Neuronal stem cell (in vitro differentiated cells): ENCODE measurements at regions not wholly inside any gene's neighbourhood (a gene's known extent, or its start where the extent isn't known, plus 50 kb on each side); places are given as distances from the start of the nearest gene placed in this dataset.

Source experiments
- DNase-seq: peaks from one replicate; pipeline ENCODE4 v3.0.0-alpha.2; 2013; ENCODE audit warnings: low spot score
- H2AFZ ChIP-seq: one replicate; pipeline ENCODE4 v1.6.1; 2013; ENCODE audit warnings: mild to moderate bottlenecking, low read length, inconsistent platforms
- H2AK5ac ChIP-seq: 2 replicates; pipeline ENCODE4 v1.6.1; 2013; ENCODE audit warnings: low read depth, mild to moderate bottlenecking, inconsistent platforms, low read length, moderate library complexity, mixed read lengths
- H2BK120ac ChIP-seq: 2 replicates; pipeline ENCODE4 v1.6.1; 2013; ENCODE audit warnings: low read depth, mild to moderate bottlenecking, inconsistent platforms, low read length, moderate library complexity, mixed read lengths
- H2BK12ac ChIP-seq: one replicate; pipeline ENCODE4 v1.6.1; 2013; ENCODE audit warnings: low read length, inconsistent platforms
- H2BK15ac ChIP-seq: 2 replicates; pipeline ENCODE4 v1.6.1; 2013; ENCODE audit warnings: mild to moderate bottlenecking, low read length, inconsistent platforms, mixed read lengths
- H2BK5ac ChIP-seq: one replicate; pipeline ENCODE4 v1.6.1; 2013; ENCODE audit warnings: inconsistent platforms, mild to moderate bottlenecking, low read length, moderate library complexity
- H3K14ac ChIP-seq: one replicate; pipeline ENCODE4 v1.6.1; 2013; ENCODE audit warnings: low read length, inconsistent platforms
- H3K18ac ChIP-seq: 2 replicates; pipeline ENCODE4 v1.6.1; 2013; ENCODE audit warnings: low read length, inconsistent platforms
- H3K23ac ChIP-seq: 2 replicates; pipeline ENCODE4 v1.6.1; 2013; ENCODE audit warnings: low read depth, mild to moderate bottlenecking, mixed read lengths, low read length, inconsistent platforms; ENCODE audit not compliant: poor library complexity
- H3K27ac ChIP-seq: replicated peaks from 3 replicates; pipeline ENCODE4 v1.5.1; 2013; ENCODE audit warnings: low read length, inconsistent platforms
- H3K27me3 ChIP-seq, 3 experiments: 2 replicates each; pipeline ENCODE4 v1.6.1; 2013; ENCODE audit warnings: low read length in 3 of 3, mild to moderate bottlenecking in 2 of 3, inconsistent platforms in 1 of 3, low read depth in 1 of 3, mixed read lengths in 1 of 3, moderate library complexity in 1 of 3; ENCODE audit not compliant: control insufficient read depth in 3 of 3, insufficient read depth in 3 of 3
- H3K36me3 ChIP-seq, 2 donors: replicated peaks in 1 of 2; 2 replicates each; pipeline ENCODE4 v1.6.1; 2013; ENCODE audit warnings: low read length in 2 of 2; ENCODE audit not compliant: control insufficient read depth in 2 of 2, insufficient read depth in 2 of 2
- H3K4ac ChIP-seq: 2 replicates; pipeline ENCODE4 v1.6.1; 2013; ENCODE audit warnings: inconsistent platforms, mild to moderate bottlenecking, low read length, moderate library complexity
- H3K4me1 ChIP-seq, 2 donors: 1 replicate in 1 of 2; 2 replicates in 1 of 2; pipeline ENCODE4 v1.6.1; 2013; ENCODE audit warnings: low read length in 2 of 2, low read depth in 1 of 2; ENCODE audit not compliant: control insufficient read depth in 2 of 2, insufficient read depth in 1 of 2
- H3K4me2 ChIP-seq: one replicate; pipeline ENCODE4 v1.6.1; 2013; ENCODE audit warnings: mild to moderate bottlenecking, low read length, inconsistent platforms; ENCODE audit not compliant: insufficient read depth, poor library complexity, severe bottlenecking
- H3K4me3 ChIP-seq, 2 donors: 2 replicates each; pipeline ENCODE4 v1.5.1; 2013; ENCODE audit warnings: low read length in 2 of 2, mild to moderate bottlenecking in 2 of 2, inconsistent platforms in 1 of 2, moderate library complexity in 1 of 2
- H3K79me1 ChIP-seq: one replicate; pipeline ENCODE4 v1.6.1; 2013; ENCODE audit warnings: low read depth, mild to moderate bottlenecking, inconsistent platforms, low read length, moderate library complexity
- H3K9ac ChIP-seq: one replicate; pipeline ENCODE4 v1.6.1; 2013; ENCODE audit warnings: mild to moderate bottlenecking, low read depth, low read length, inconsistent platforms; ENCODE audit not compliant: poor library complexity
- H3K9me3 ChIP-seq, 2 donors: replicated peaks in 1 of 2; 2 replicates each; pipeline versions ENCODE3 to v1.6.1; 2013; ENCODE audit warnings: low read length in 2 of 2, mild to moderate bottlenecking in 2 of 2, inconsistent platforms in 1 of 2, low read depth in 1 of 2, mixed read lengths in 1 of 2, moderate library complexity in 1 of 2; ENCODE audit not compliant: control insufficient read depth in 2 of 2, insufficient read depth in 1 of 2
- H4K8ac ChIP-seq: one replicate; pipeline ENCODE4 v1.6.1; 2013; ENCODE audit warnings: low read depth, mild to moderate bottlenecking, inconsistent platforms, low read length, moderate library complexity
- H4K91ac ChIP-seq: one replicate; pipeline ENCODE4 v1.6.1; 2013; ENCODE audit warnings: low read length, low read depth, mild to moderate bottlenecking, inconsistent platforms; ENCODE audit not compliant: poor library complexity
- WGBS, 2 donors: extraction: QIAGEN DNeasy Blood & Tissue Kit; methylation state at CpG; one replicate each; pipeline ENCODE4 v1.1.7; 2013; ENCODE audit warnings: missing lambda C conversion rate in 2 of 2, mixed read lengths in 1 of 2; ENCODE audit not compliant: insufficient read length in 2 of 2, insufficient replicate concordance in 1 of 2; ENCODE audit errors: extremely low coverage in 2 of 2; 5-methylcytosine and 5-hydroxymethylcytosine counted together

- no peak overlapping the region for H3K18ac ChIP-seq
- H3K9me3 ChIP-seq: no peaks in the 10 kb centered on the region
- H3K4me2 ChIP-seq: no peak overlapping the region
- H2AFZ ChIP-seq: peak overlapping the region; percentile 33
- H3K36me3 ChIP-seq: no peaks in the 10 kb centered on the region
- no peak overlapping the region for H2BK12ac ChIP-seq
- no peak overlapping the region for H2BK5ac ChIP-seq
- H2BK120ac ChIP-seq: no peak overlapping the region
- no peak overlapping the region for H3K4ac ChIP-seq
- no peaks in the 10 kb centered on the region for H3K4me1 ChIP-seq
- DNase-seq: no peak
- H3K23ac ChIP-seq: no peak overlapping the region
- H3K79me1 ChIP-seq: no peaks in the 10 kb centered on the region
- no CpG with 5 or more reads among the region's 2 CpGs for WGBS, 2 donors
- H3K14ac ChIP-seq: no peak overlapping the region
- no peak overlapping the region for H4K91ac ChIP-seq
- H4K8ac ChIP-seq: no peak overlapping the region
- H3K27ac ChIP-seq: no peak overlapping the region
- no peak overlapping the region for H2AK5ac ChIP-seq
- no peaks in the 10 kb centered on the region for H3K27me3 ChIP-seq
- H2BK15ac ChIP-seq: no peak overlapping the region
- H3K9ac ChIP-seq: no peak overlapping the region
- no peak overlapping the region for H3K4me3 ChIP-seq
Measured at GRCh38 chr7:83739527-83739926, 90.6 kb upstream of the SEMA3E start.

- Histone ChIP-seq H3K9me3 (no peaks in the 10 kb centered on the region), H2BK120ac (no peak overlapping the region), H3K23ac (no peak overlapping the region), H3K4me2 (no peak overlapping the region), H2BK5ac (no peak overlapping the region), H2AK5ac (no peak overlapping the region), H3K4ac (no peak overlapping the region), H2AFZ (no peak overlapping the region), H3K79me1 (no peaks in the 10 kb centered on the region), H4K8ac (no peak overlapping the region), H3K14ac (no peak overlapping the region), H4K91ac (no peak overlapping the region), H3K9ac (no peak overlapping the region), H3K4me3 (no peak overlapping the region), H3K27ac (no peak overlapping the region), H2BK12ac (no peak overlapping the region), H3K27me3 (no peaks in the 10 kb centered on the region), H3K18ac (no peak overlapping the region), H2BK15ac (no peak overlapping the region), H3K4me1 (no peaks in the 10 kb centered on the region), H3K36me3 (no peaks in the 10 kb centered on the region)
- no CpG with 5 or more reads among the region's 3 CpGs for WGBS, 2 donors
- no peak for DNase-seq
Measured at GRCh38 chr7:83738291-83738835, 89.4 kb upstream of the SEMA3E start.

GRCh38 chr7:83732305-83732704, 83.4 kb upstream of the SEMA3E start:
- no peak for DNase-seq

GRCh38 chr7:83731154-83731553, 82.2 kb upstream of the SEMA3E start:
- Histone ChIP-seq H3K4me3 (no peak overlapping the region), H4K91ac (no peak overlapping the region), H3K9me3 (no peaks in the 10 kb centered on the region), H3K4me1 (no peaks in the 10 kb centered on the region), H3K79me1 (no peaks in the 10 kb centered on the region), H2BK120ac (no peak overlapping the region), H2BK12ac (no peak overlapping the region), H2BK5ac (no peak overlapping the region), H3K36me3 (no peaks in the 10 kb centered on the region), H3K27me3 (no peaks in the 10 kb centered on the region), H3K14ac (no peak overlapping the region), H2BK15ac (no peak overlapping the region), H4K8ac (no peak overlapping the region), H2AK5ac (no peak overlapping the region), H3K4me2 (no peak overlapping the region), H3K27ac (no peak overlapping the region), H3K18ac (no peak overlapping the region), H3K4ac (no peak overlapping the region), H2AFZ (peak overlapping the region; percentile 70), H3K9ac (no peak overlapping the region), H3K23ac (no peak overlapping the region)
- DNase-seq: no peak

More at GRCh38 chr7:83732305-83732704, 83.4 kb upstream of the SEMA3E start:
- Histone ChIP-seq H3K9ac (no peak overlapping the region), H3K27me3 (no peaks in the 10 kb centered on the region), H2AFZ (peak overlapping the region; percentile 67), H3K4me2 (no peak overlapping the region), H3K23ac (no peak overlapping the region), H2AK5ac (no peak overlapping the region), H2BK5ac (no peak overlapping the region), H2BK120ac (no peak overlapping the region), H3K27ac (no peak overlapping the region), H3K4me3 (no peak overlapping the region), H3K4me1 (no peaks in the 10 kb centered on the region), H3K36me3 (no peaks in the 10 kb centered on the region), H4K91ac (no peak overlapping the region), H4K8ac (no peak overlapping the region), H3K9me3 (no peaks in the 10 kb centered on the region), H2BK12ac (no peak overlapping the region), H3K4ac (no peak overlapping the region), H3K79me1 (no peaks in the 10 kb centered on the region), H3K18ac (no peak overlapping the region), H3K14ac (no peak overlapping the region), H2BK15ac (no peak overlapping the region)
- WGBS, 2 donors: no CpG with 5 or more reads among the region's 3 CpGs
